GM19023 (cell line): ENCODE measurements at regions not wholly inside any gene's neighbourhood (a gene's known extent, or its start where the extent isn't known, plus 50 kb on each side); places are given as distances from the start of the nearest gene placed in this dataset.

Source experiments
- ATAC-seq: cut with Tn5 transposase; IDR thresholded peaks from one replicate; pipeline ENCODE4 v1.9.1; 2021; ENCODE audit warnings: mild to moderate bottlenecking, moderate library complexity; ENCODE audit not compliant: unreplicated experiment

GRCh38 chr19:32012886-32013631 lies 332.4 kb upstream of the ZNF507 start:
- no peak for ATAC-seq

- ATAC-seq = no peak
Measured at GRCh38 chr19:32017176-32017953, 328.0 kb upstream of the ZNF507 start.

- no peak for ATAC-seq
Measured at GRCh38 chr19:32018014-32018413, 327.4 kb upstream of the ZNF507 start.

GRCh38 chr19:32020538-32020937 lies 324.9 kb upstream of the ZNF507 start:
- no peak for ATAC-seq

GRCh38 chr19:32022044-32022640 lies 323.3 kb upstream of the ZNF507 start:
- no peak for ATAC-seq

- ATAC-seq = no peak
Measured at GRCh38 chr19:32022731-32023563, 322.5 kb upstream of the ZNF507 start.

- no peak for ATAC-seq
Measured at GRCh38 chr19:32023564-32023832, 321.9 kb upstream of the ZNF507 start.

- ATAC-seq = no peak
Measured at GRCh38 chr19:32029235-32029634, 316.2 kb upstream of the ZNF507 start.

- ATAC-seq = no peak
Measured at GRCh38 chr19:32032561-32032960, 312.8 kb upstream of the ZNF507 start.

GRCh38 chr19:32035626-32036025 lies 309.8 kb upstream of the ZNF507 start:
- ATAC-seq = no peak

- no peak for ATAC-seq
Measured at GRCh38 chr19:32038021-32038920, 307.1 kb upstream of the ZNF507 start.

- ATAC-seq = no peak
Measured at GRCh38 chr19:32038961-32039360, 306.4 kb upstream of the ZNF507 start.

- no peak for ATAC-seq
Measured at GRCh38 chr19:32039440-32039839, 306.0 kb upstream of the ZNF507 start.

- ATAC-seq = no peak
Measured at GRCh38 chr19:32040236-32040635, 305.2 kb upstream of the ZNF507 start.

GRCh38 chr19:32041681-32042292 lies 303.6 kb upstream of the ZNF507 start:
- no peak for ATAC-seq

- no peak for ATAC-seq
Measured at GRCh38 chr19:32047788-32048187, 297.6 kb upstream of the ZNF507 start.

GRCh38 chr19:32053376-32053775 lies 292.0 kb upstream of the ZNF507 start:
- no peak for ATAC-seq

- ATAC-seq = no peak
Measured at GRCh38 chr19:32053861-32054260, 291.5 kb upstream of the ZNF507 start.

GRCh38 chr19:32058131-32058530 lies 287.3 kb upstream of the ZNF507 start:
- no peak for ATAC-seq

GRCh38 chr19:32061315-32061714 lies 284.1 kb upstream of the ZNF507 start:
- no peak for ATAC-seq
